ENCODE measurements at regions not wholly inside any gene's neighbourhood (a gene's known extent, or its start where the extent isn't known, plus 50 kb on each side); places are given as distances from the start of the nearest gene placed in this dataset.

DNA sequence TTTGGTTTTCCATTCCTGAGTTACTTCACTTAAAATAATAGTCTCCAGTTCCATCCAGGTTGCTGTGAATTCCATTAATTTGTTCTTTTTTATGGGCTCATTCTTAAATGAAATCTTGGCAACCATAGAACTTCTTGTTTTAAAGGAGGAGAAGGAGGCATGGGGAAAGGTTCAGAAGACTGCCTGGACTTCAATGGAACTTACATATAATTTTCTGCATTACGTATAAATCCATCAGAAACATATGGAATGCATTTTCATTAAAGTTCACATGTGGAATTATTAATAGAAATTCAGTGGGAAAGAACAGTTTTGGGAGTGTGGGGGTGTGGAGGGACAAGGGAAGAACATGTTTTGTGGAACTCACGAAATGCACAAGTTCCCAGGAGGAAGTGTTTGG is 176.6 kb upstream of the PRKCQ start:
- peaks cover 0 to 5% of the 10 kb centered on the region in 2 experiments for H3K27me3 ChIP-seq (ENCODE audit: control insufficient read depth in 2 of 2, insufficient read depth in 2 of 2, low read length in 2 of 2)
- no peaks in the 10 kb centered on the region for H4K20me1 ChIP-seq (replicated peaks; ENCODE audit: control insufficient read depth, extremely low read depth, insufficient read depth, low read length)
- no peaks in the 10 kb centered on the region for H3K9me3 ChIP-seq (replicated peaks; ENCODE audit: control insufficient read depth, insufficient read depth, low read length)
- H3K4me1 ChIP-seq (ENCODE audit: control insufficient read depth, extremely low read depth, insufficient read depth, low read length) = peaks cover 9% of the 10 kb centered on the region
- no peak for FAIRE-seq
- ChIA-PET CTCF (interaction anchor here (0.6 to 2.2 kb wide), 5 partner anchors 10 to 948 kb away, joined by 3 to 8 read pairs (median 4); no protein-coding TSS in a partner anchor), POLR2A (no interaction called here)
- no peak overlapping the region for H2AFZ ChIP-seq (ENCODE audit: low read depth, low read length)
- intact Hi-C loops (cut with micrococcal nuclease) (no loop called here), dilution Hi-C loops (cut with MboI; ENCODE audit: extremely low pct_ligation_motif_present, low sequenced_read_pairs) (no loop called here)
- H3K4me3 ChIP-seq (replicated peaks in 1 of 3; ENCODE audit: insufficient read depth in 1 of 3, low read depth in 1 of 3, low read length in 3 of 3) = no peak overlapping the region
- no peaks in the 10 kb centered on the region for H3K79me2 ChIP-seq (ENCODE audit: control insufficient read depth, insufficient read depth, low read length)
- H3K27ac ChIP-seq (ENCODE audit: insufficient read depth, low read depth, low read length) = no peak overlapping the region
- no peaks in the 10 kb centered on the region for H3K36me3 ChIP-seq (ENCODE audit: control insufficient read depth in 2 of 2, extremely low read depth in 1 of 2, insufficient read depth in 2 of 2, low read length in 2 of 2)
- no peak overlapping the region for H3K4me2 ChIP-seq (ENCODE audit: insufficient read depth, low read length)
- DNase-seq (ENCODE audit: low read depth, low spot score) = no peak
- TF ChIP-seq POLR2AphosphoS5 (IDR thresholded peaks at IDR 0.05; ENCODE audit: insufficient read depth, low read depth, low read length) (no peak), CTCF (IDR thresholded peaks at IDR 0.05; ENCODE audit: extremely low read depth in 1 of 2, insufficient read depth in 1 of 2, low read depth in 1 of 2, low read length in 2 of 2) (no peak), EZH2 (IDR thresholded peaks at IDR 0.05; ENCODE audit: borderline replicate concordance, low read depth, low read length, severe bottlenecking) (no peak), JUN (IDR thresholded peaks at IDR 0.05; ENCODE audit: borderline replicate concordance, insufficient read depth, insufficient read length, low read depth) (no peak), POLR2A (IDR thresholded peaks at IDR 0.05; ENCODE audit: low read depth, low read length) (no peak), FOS (IDR thresholded peaks at IDR 0.05; ENCODE audit: borderline replicate concordance, insufficient read depth, low read length) (no peak), MYC (IDR thresholded peaks at IDR 0.05; ENCODE audit: low read depth, low read length) (no peak), GATA2 (IDR thresholded peaks at IDR 0.05; ENCODE audit: insufficient read depth, insufficient read length, low read depth, low read length) (no peak)
- TF ChIP-seq, protein P1, sequence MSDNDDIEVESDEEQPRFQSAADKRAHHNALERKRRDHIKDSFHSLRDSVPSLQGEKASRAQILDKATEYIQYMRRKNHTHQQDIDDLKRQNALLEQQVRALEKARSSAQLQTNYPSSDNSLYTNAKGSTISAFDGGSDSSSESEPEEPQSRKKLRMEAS (IDR thresholded peaks at IDR 0.05; ENCODE audit: insufficient read depth, insufficient read length) = no peak
- no peak overlapping the region for H3K9ac ChIP-seq (replicated peaks; ENCODE audit: extremely low read depth, insufficient read depth, low read length)
- no peaks in the 10 kb centered on the region for H3K9me1 ChIP-seq (replicated peaks; ENCODE audit: control insufficient read depth, extremely low read depth, insufficient read depth, low read length)
- BruUV-seq (replicated peaks) = no TSS peak
